Activated CD4-positive, alpha-beta memory T cell treated with anti-CD3 and anti-CD28 coated beads, Interleukin-2, amount 10 ng/mL, durations not matched to agents 7 days and 5 days (primary cell): ENCODE measurements at regions not wholly inside any gene's neighbourhood (a gene's known extent, or its start where the extent isn't known, plus 50 kb on each side); places are given as distances from the start of the nearest gene placed in this dataset.

Experiments
- CTCF ChIA-PET: fragments of 350-600 bp; sonication (Branson Sonifier 250); formaldehyde crosslinking; loops from one replicate; lab custom pipeline; 2021; ENCODE audit warnings: antibody characterized with exemption, inconsistent platforms; lab: Charles Lee
- POLR2A ChIA-PET: fragments of 350-600 bp; sonication (Branson Sonifier 250); formaldehyde crosslinking; loops from one replicate; lab custom pipeline; 2021; ENCODE audit warnings: antibody characterized with exemption; lab: Charles Lee
- DNase-seq: peaks from one replicate; pipeline ENCODE4 v3.0.0-alpha.2; 2020
- H3K27ac Mint-ChIP-seq: one replicate; pipeline ENCODE4 v1.8.0; 2021; ENCODE audit warnings: mild to moderate bottlenecking, mixed read lengths
- H3K27me3 Mint-ChIP-seq: one replicate; pipeline ENCODE4 v1.8.0; 2021; ENCODE audit warnings: mixed read lengths
- H3K36me3 Mint-ChIP-seq: one replicate; pipeline ENCODE4 v1.8.0; 2021; ENCODE audit warnings: low read depth, mixed read lengths
- H3K4me1 Mint-ChIP-seq: one replicate; pipeline ENCODE4 v1.8.0; 2021; ENCODE audit warnings: mixed read lengths
- H3K4me3 Mint-ChIP-seq: one replicate; pipeline ENCODE4 v1.8.0; 2021; ENCODE audit warnings: mild to moderate bottlenecking, mixed read lengths
- H3K9me3 Mint-ChIP-seq: one replicate; pipeline ENCODE4 v1.8.0; 2021; ENCODE audit warnings: mixed read lengths

DNA sequence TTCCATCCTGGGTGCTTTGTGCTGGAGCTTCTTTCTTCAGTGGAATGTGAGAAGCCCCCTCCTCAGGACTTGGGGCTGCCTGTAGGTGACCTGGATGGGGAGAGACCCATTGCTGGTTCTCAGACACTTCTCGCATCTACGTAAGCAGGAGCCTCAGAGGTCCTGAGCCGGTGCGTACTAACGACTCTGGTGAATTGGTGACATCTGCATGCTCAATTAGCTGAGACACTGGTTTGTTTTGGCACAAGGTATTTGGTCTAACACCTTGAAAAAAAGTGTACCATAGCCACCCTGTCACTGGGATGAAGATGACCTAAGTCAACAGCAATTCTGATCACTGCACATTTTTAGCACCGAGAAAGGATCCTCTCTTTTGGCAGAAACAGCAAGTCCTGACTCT lies 57.7 kb downstream of the LRRC30 start:
- no peaks in the 10 kb centered on the region for H3K27me3 Mint-ChIP-seq
- no peak overlapping the region for H3K4me3 Mint-ChIP-seq
- no peak overlapping the region for H3K27ac Mint-ChIP-seq
- H3K36me3 Mint-ChIP-seq, result no peaks in the 10 kb centered on the region
- DNase-seq, result no peak
- ChIA-PET CTCF (no interaction called here), POLR2A (no interaction called here)
- H3K9me3 Mint-ChIP-seq, result peaks cover 9% of the 10 kb centered on the region
- H3K4me1 Mint-ChIP-seq, result no peaks in the 10 kb centered on the region

DNA sequence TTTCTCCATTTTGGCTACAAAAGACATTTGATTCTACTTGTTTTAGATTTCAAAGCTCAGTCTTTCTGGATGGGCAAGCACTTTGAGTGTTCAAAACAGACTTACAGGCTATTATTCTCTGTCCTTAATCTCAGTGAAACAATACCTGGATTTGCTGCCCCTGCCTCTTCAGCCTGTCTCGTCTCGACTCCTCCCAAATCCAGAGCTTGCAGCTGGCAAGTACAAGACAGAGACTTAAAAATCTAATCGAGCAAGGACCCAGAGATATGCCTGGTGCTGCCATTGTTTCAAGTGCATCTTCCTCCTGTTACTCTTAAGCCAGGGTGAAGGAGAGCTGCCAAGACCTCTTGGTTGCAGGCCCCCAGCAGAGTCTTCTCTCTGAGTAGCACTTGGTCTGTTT lies 59.2 kb downstream of the LRRC30 start:
- no peak for DNase-seq
- Mint-ChIP-seq H3K27ac (no peak overlapping the region), H3K9me3 (peaks cover 16% of the 10 kb centered on the region), H3K36me3 (no peaks in the 10 kb centered on the region), H3K4me3 (no peak overlapping the region), H3K27me3 (no peaks in the 10 kb centered on the region), H3K4me1 (no peaks in the 10 kb centered on the region)
- CTCF ChIA-PET, result no interaction called here
- POLR2A ChIA-PET, result no interaction called here

DNA sequence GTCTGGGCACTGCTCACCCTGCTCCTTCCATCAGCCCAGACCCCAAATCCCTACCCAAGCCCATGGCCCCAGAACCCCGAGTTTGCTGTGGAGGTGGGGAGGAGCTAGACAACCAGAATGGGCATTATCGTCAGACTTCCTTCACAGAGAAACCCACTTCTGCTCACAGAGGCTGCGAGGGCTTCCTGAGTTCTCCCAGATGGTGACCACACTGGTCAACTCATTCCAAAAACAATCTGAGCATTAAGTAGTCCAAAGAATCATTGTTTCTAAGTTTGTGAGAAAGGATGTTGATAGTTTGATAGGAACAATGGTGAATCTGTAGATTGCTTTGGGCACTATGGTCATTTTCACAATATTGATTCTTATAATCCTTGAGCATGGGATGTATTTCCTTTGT lies 60.2 kb downstream of the LRRC30 start:
- no peaks in the 10 kb centered on the region for H3K4me1 Mint-ChIP-seq
- H3K9me3 Mint-ChIP-seq, result peaks cover 24% of the 10 kb centered on the region
- H3K36me3 Mint-ChIP-seq, result no peaks in the 10 kb centered on the region
- H3K27ac Mint-ChIP-seq, result no peak overlapping the region
- ChIA-PET POLR2A (no interaction called here), CTCF (no interaction called here)
- H3K4me3 Mint-ChIP-seq, result no peak overlapping the region
- DNase-seq, result no peak
- H3K27me3 Mint-ChIP-seq, result no peaks in the 10 kb centered on the region

DNA sequence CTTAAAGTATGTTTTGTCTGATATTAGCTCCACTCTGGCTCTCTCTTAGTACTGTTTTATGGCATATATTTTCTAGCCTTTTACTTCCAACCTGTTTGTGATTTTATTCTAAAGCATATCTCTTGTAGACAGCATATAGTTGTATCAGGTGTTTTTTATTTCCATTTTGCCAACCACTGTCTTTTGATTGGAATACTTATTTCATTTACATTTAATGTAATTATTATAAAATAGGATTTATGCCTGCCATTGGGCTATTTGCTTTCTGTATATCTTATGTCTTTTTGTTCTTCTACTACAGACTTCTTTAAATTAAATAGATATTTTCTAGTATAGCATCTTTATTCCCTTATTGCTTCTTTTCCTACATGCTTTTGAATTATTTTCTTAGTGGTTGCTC lies 67.3 kb downstream of the LRRC30 start:
- Mint-ChIP-seq H3K4me3 (no peak overlapping the region), H3K27ac (no peak overlapping the region), H3K9me3 (peaks cover 32% of the 10 kb centered on the region), H3K4me1 (no peaks in the 10 kb centered on the region), H3K36me3 (no peaks in the 10 kb centered on the region), H3K27me3 (no peaks in the 10 kb centered on the region)
- ChIA-PET POLR2A (no interaction called here), CTCF (no interaction called here)
- DNase-seq, result no peak

- Mint-ChIP-seq H3K27me3 (no peaks in the 10 kb centered on the region), H3K4me3 (no peak overlapping the region), H3K27ac (no peak overlapping the region), H3K36me3 (no peaks in the 10 kb centered on the region), H3K4me1 (no peaks in the 10 kb centered on the region), H3K9me3 (peaks cover 25% of the 10 kb centered on the region)
- ChIA-PET CTCF (no interaction called here), POLR2A (no interaction called here)
- no peak for DNase-seq
These were observed 70.2 kb downstream of the LRRC30 start for GRCh38 chr18:7301094-7301493.

- H3K4me1 Mint-ChIP-seq, result no peaks in the 10 kb centered on the region
- ChIA-PET CTCF (no interaction called here), POLR2A (no interaction called here)
- no peak overlapping the region for H3K27ac Mint-ChIP-seq
- H3K9me3 Mint-ChIP-seq, result peaks cover 24% of the 10 kb centered on the region
- no peaks in the 10 kb centered on the region for H3K27me3 Mint-ChIP-seq
- no peak overlapping the region for H3K4me3 Mint-ChIP-seq
- DNase-seq, result no peak
- no peaks in the 10 kb centered on the region for H3K36me3 Mint-ChIP-seq
These were observed 72.6 kb downstream of the LRRC30 start for GRCh38 chr18:7303316-7304060.

DNA sequence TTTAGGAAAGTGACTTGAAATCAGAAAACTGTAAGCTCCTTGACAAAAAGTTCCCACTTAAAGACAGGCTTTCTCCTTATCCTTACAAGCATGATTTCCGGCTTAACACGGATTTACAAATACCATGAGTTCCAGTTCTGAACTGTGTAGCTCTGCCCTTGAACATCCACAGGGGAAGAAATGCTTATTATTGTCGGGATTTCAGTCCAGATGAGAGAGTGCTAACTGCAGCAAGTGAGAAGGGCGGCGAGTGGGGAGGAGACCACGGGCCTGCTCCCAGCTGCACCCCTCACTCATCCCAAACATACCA lies 73.1 kb downstream of the LRRC30 start:
- CTCF ChIA-PET, result no interaction called here

DNA sequence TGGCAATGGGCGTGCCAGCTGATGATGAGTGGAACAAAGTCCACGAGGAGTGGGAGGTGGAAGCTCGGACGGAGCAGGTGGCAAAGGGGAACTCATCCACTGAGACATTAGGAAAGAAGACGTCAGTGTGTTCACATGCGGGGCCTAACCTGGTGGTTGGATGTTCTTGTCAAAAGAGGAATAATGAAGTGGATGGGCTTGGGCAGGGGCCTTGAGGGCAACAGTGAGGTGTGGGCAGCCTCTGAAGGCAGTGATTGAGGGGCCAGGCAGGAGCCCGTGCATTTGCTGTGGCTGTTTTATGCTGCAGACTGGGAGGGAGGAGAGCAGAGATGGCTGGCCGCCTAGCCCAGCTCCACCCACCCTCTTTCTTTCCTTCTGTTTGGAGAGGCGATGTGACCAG lies 74.5 kb downstream of the LRRC30 start:
- no peak for DNase-seq
- H3K27me3 Mint-ChIP-seq, result no peaks in the 10 kb centered on the region
- ChIA-PET POLR2A (no interaction called here), CTCF (no interaction called here)
- H3K27ac Mint-ChIP-seq, result no peak overlapping the region
- H3K9me3 Mint-ChIP-seq, result peaks cover 16% of the 10 kb centered on the region
- H3K4me3 Mint-ChIP-seq, result no peak overlapping the region
- no peaks in the 10 kb centered on the region for H3K4me1 Mint-ChIP-seq
- H3K36me3 Mint-ChIP-seq, result no peaks in the 10 kb centered on the region

More for the DNA sequence above, 73.1 kb downstream of the LRRC30 start:
- Mint-ChIP-seq H3K4me3 (no peak overlapping the region), H3K27ac (no peak overlapping the region), H3K9me3 (peaks cover 24% of the 10 kb centered on the region), H3K27me3 (no peaks in the 10 kb centered on the region), H3K4me1 (no peaks in the 10 kb centered on the region), H3K36me3 (no peaks in the 10 kb centered on the region)
- DNase-seq, result no peak
- POLR2A ChIA-PET, result no interaction called here

DNA sequence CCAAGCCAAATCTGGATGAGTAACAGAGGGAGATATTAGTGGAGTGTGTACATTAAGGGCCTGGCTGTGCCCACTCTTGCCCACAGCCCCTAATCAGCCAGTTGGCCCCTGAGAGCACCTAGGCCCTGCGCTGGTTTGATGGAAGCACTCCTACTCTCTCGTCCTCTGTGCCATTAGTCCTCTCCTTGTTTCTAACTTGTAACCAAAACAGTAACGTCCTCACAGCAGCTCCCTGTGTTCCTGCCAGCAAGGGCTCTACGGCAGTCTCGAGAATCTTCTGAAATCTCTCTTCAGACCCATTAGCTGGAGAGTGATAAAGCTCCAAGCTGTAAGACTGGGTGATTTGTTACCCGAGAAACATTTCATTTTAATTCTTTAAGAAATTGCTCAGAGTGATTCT lies 76.1 kb downstream of the LRRC30 start:
- POLR2A ChIA-PET, result no interaction called here
- CTCF ChIA-PET, result interaction anchor here (0.6 kb wide), 1 partner anchor 1961 kb away, joined by 4 read pairs; no protein-coding TSS in a partner anchor
- H3K4me1 Mint-ChIP-seq, result no peaks in the 10 kb centered on the region
- H3K4me3 Mint-ChIP-seq, result no peak overlapping the region
- H3K9me3 Mint-ChIP-seq, result peaks cover 22% of the 10 kb centered on the region
- no peaks in the 10 kb centered on the region for H3K36me3 Mint-ChIP-seq
- no peaks in the 10 kb centered on the region for H3K27me3 Mint-ChIP-seq
- DNase-seq, result no peak
- H3K27ac Mint-ChIP-seq, result no peak overlapping the region

DNA sequence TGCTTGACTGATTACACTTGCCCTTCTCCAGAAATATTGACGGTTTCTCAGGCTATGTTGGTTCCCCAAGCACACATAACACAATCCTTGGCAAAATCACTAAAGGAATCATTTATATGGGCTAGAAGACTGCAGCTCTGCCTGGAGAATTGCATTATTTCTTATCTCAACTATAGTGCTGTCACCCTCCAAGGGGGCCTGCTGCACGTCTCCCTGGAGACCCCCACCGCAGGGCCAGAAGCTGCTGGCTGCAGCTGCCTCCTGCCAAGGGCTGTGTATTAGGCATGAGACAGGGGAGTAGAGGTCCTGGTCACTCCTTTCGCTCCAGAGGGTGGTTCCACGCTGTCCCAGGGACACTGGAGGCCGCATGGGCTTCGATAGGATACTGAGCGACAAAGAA lies 76.6 kb downstream of the LRRC30 start:
- no peaks in the 10 kb centered on the region for H3K27me3 Mint-ChIP-seq
- no peaks in the 10 kb centered on the region for H3K36me3 Mint-ChIP-seq
- no peak overlapping the region for H3K27ac Mint-ChIP-seq
- ChIA-PET CTCF (interaction anchor here (0.6 kb wide), 1 partner anchor 1962 kb away, joined by 4 read pairs; no protein-coding TSS in a partner anchor), POLR2A (no interaction called here)
- H3K4me3 Mint-ChIP-seq, result no peak overlapping the region
- no peak for DNase-seq
- H3K9me3 Mint-ChIP-seq, result peaks cover 22% of the 10 kb centered on the region
- no peaks in the 10 kb centered on the region for H3K4me1 Mint-ChIP-seq

GRCh38 chr18:7317804-7318231 lies 86.9 kb downstream of the LRRC30 start:
- H3K27me3 Mint-ChIP-seq, result no peaks in the 10 kb centered on the region
- DNase-seq, result no peak
- POLR2A ChIA-PET, result no interaction called here
- H3K36me3 Mint-ChIP-seq, result no peaks in the 10 kb centered on the region
- CTCF ChIA-PET, result no interaction called here
- H3K4me1 Mint-ChIP-seq, result no peaks in the 10 kb centered on the region
- H3K9me3 Mint-ChIP-seq, result peaks cover 3% of the 10 kb centered on the region
- H3K4me3 Mint-ChIP-seq, result no peak overlapping the region
- no peak overlapping the region for H3K27ac Mint-ChIP-seq

DNA sequence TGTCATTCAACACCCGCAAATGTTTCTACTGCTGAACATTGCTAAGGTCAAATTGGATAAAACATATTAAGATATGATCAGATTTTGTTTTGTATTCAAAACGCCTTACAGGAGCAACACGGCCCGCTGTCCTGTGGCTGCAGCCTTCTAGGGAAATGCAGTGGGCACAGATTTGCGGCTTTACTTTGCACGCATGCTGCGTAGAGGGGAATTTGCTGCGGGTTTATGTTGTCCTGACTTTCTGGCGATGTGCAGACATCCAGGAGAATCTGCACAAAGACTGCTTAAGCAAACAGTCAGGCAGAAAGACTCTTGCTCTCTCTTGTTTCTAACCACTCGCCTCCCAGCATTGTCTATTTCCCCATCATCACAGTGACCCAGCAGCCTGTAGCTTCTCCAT lies 88.3 kb downstream of the LRRC30 start:
- H3K27me3 Mint-ChIP-seq, result no peaks in the 10 kb centered on the region
- H3K36me3 Mint-ChIP-seq, result no peaks in the 10 kb centered on the region
- ChIA-PET POLR2A (no interaction called here), CTCF (no interaction called here)
- no peak overlapping the region for H3K27ac Mint-ChIP-seq
- H3K4me1 Mint-ChIP-seq, result no peaks in the 10 kb centered on the region
- no peak overlapping the region for H3K4me3 Mint-ChIP-seq
- DNase-seq, result no peak
- H3K9me3 Mint-ChIP-seq, result peaks cover 3% of the 10 kb centered on the region

GRCh38 chr18:7321831-7322230 lies 90.9 kb downstream of the LRRC30 start:
- CTCF ChIA-PET, result no interaction called here
- Mint-ChIP-seq H3K27me3 (no peaks in the 10 kb centered on the region), H3K4me1 (no peaks in the 10 kb centered on the region), H3K36me3 (no peaks in the 10 kb centered on the region), H3K27ac (no peak overlapping the region), H3K4me3 (no peak overlapping the region), H3K9me3 (peaks cover 13% of the 10 kb centered on the region)
- no peak for DNase-seq
- POLR2A ChIA-PET, result no interaction called here

- H3K4me1 Mint-ChIP-seq, result no peaks in the 10 kb centered on the region
- ChIA-PET CTCF (no interaction called here), POLR2A (no interaction called here)
- H3K36me3 Mint-ChIP-seq, result no peaks in the 10 kb centered on the region
- DNase-seq, result no peak
- no peak overlapping the region for H3K27ac Mint-ChIP-seq
- no peak overlapping the region for H3K4me3 Mint-ChIP-seq
- peaks cover 17% of the 10 kb centered on the region for H3K9me3 Mint-ChIP-seq
- H3K27me3 Mint-ChIP-seq, result no peaks in the 10 kb centered on the region
These were observed 92.1 kb downstream of the LRRC30 start for GRCh38 chr18:7322817-7323485.
